ENCODE measurements at regions not wholly inside any gene's neighbourhood (a gene's known extent, or its start where the extent isn't known, plus 50 kb on each side); places are given as distances from the start of the nearest gene placed in this dataset.

DNA sequence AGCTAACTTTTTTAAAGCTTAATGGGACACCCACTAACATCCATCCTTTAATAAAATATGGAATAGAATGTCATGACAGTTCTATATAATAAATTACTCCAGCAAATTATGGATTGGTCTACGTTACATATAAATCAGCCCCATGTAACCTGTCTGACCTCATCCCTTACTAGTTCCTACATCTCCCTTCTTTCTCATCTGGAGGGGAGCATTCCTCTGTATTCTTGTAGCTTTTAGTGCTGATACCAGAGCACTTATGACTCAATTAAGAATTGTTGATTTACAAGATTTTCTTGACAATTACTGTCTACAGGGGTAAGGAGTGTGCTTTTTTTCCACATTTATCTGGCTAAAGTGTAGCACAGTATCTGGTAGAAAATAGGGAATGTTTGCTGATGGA is 523.7 kb downstream of the FAM181B start:
- TF ChIP-seq, protein P1, sequence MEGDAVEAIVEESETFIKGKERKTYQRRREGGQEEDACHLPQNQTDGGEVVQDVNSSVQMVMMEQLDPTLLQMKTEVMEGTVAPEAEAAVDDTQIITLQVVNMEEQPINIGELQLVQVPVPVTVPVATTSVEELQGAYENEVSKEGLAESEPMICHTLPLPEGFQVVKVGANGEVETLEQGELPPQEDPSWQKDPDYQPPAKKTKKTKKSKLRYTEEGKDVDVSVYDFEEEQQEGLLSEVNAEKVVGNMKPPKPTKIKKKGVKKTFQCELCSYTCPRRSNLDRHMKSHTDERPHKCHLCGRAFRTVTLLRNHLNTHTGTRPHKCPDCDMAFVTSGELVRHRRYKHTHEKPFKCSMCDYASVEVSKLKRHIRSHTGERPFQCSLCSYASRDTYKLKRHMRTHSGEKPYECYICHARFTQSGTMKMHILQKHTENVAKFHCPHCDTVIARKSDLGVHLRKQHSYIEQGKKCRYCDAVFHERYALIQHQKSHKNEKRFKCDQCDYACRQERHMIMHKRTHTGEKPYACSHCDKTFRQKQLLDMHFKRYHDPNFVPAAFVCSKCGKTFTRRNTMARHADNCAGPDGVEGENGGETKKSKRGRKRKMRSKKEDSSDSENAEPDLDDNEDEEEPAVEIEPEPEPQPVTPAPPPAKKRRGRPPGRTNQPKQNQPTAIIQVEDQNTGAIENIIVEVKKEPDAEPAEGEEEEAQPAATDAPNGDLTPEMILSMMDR (IDR thresholded peaks at IDR 0.05 in 4 of 5, conservative IDR thresholded peaks at IDR 0.05 in 1 of 5): no peak
- no peak for TF ChIP-seq POLR2A (IDR thresholded peaks at IDR 0.05)

Measured in gastrocnemius medialis (tissue), 4 donors.